ELF-1 (cell line): ENCODE measurements at regions not wholly inside any gene's neighbourhood (a gene's known extent, or its start where the extent isn't known, plus 50 kb on each side); places are given as distances from the start of the nearest gene placed in this dataset.
"Not testable (repeated sequence)": the region's sequence is repeated elsewhere in the genome, so short reads cannot be mapped to it uniquely, and the experiment has no call there.

Source experiments
- DNase-seq: peaks from one replicate; pipeline ENCODE4 v3.0.0-alpha.2; 2016; ENCODE audit warnings: low read depth, low spot score

GRCh38 chr2:103167599-103167998 lies 405.8 kb downstream of the TMEM182 start:
- DNase-seq: no peak

GRCh38 chr2:103169861-103170260 lies 408.0 kb downstream of the TMEM182 start:
- DNase-seq: no peak

- no peak for DNase-seq
Measured at GRCh38 chr2:103172821-103173220, 411.0 kb downstream of the TMEM182 start.

- DNase-seq: no peak
Measured at GRCh38 chr2:103174711-103175110, 412.9 kb downstream of the TMEM182 start.

- no peak for DNase-seq
Measured at GRCh38 chr2:103176294-103176915, 414.6 kb downstream of the TMEM182 start.

- DNase-seq: no peak
Measured at GRCh38 chr2:103179798-103180197, 418.0 kb downstream of the TMEM182 start.

- no peak for DNase-seq
Measured at GRCh38 chr2:103183061-103183460, 421.2 kb downstream of the TMEM182 start.

GRCh38 chr2:103196802-103197201 lies 435.0 kb downstream of the TMEM182 start:
- DNase-seq: no peak

- not testable (repeated sequence) for DNase-seq
Measured at GRCh38 chr2:103200774-103201173, 438.9 kb downstream of the TMEM182 start.

- DNase-seq: no peak
Measured at GRCh38 chr2:103208916-103209315, 447.1 kb downstream of the TMEM182 start.

- no peak for DNase-seq
Measured at GRCh38 chr2:103213028-103213542, 451.3 kb downstream of the TMEM182 start.

- DNase-seq: no peak
Measured at GRCh38 chr2:103218516-103218915, 456.7 kb downstream of the TMEM182 start.

GRCh38 chr2:103219398-103219797 lies 457.6 kb downstream of the TMEM182 start:
- DNase-seq: no peak

GRCh38 chr2:103222969-103223368 lies 461.1 kb downstream of the TMEM182 start:
- DNase-seq: no peak

GRCh38 chr2:103230796-103231195 lies 469.0 kb downstream of the TMEM182 start:
- no peak for DNase-seq

GRCh38 chr2:103232865-103233264 lies 471.0 kb downstream of the TMEM182 start:
- DNase-seq: no peak

GRCh38 chr2:103233691-103234090 lies 471.9 kb downstream of the TMEM182 start:
- DNase-seq: no peak

GRCh38 chr2:103235283-103235682 lies 473.5 kb downstream of the TMEM182 start:
- no peak for DNase-seq

- DNase-seq: no peak
Measured at GRCh38 chr2:103249462-103249861, 487.6 kb downstream of the TMEM182 start.

- no peak for DNase-seq
Measured at GRCh38 chr2:103252781-103253180, 490.9 kb downstream of the TMEM182 start.

GRCh38 chr2:103254611-103255010 lies 492.8 kb downstream of the TMEM182 start:
- DNase-seq: no peak

- DNase-seq: no peak
Measured at GRCh38 chr2:103264058-103264768, 502.4 kb downstream of the TMEM182 start.

- DNase-seq: no peak
Measured at GRCh38 chr2:103265521-103265920, 503.7 kb downstream of the TMEM182 start.
